Chondrocyte (in vitro differentiated cells): ENCODE measurements at regions not wholly inside any gene's neighbourhood (a gene's known extent, or its start where the extent isn't known, plus 50 kb on each side); places are given as distances from the start of the nearest gene placed in this dataset.

ENCODE experiments used
- DNase-seq: peaks from one replicate; pipeline ENCODE4 v3.0.0; 2021; ENCODE audit warnings: mixed read lengths, low spot score
- H3K27ac Mint-ChIP-seq: one replicate; pipeline ENCODE4 v1.8.0; 2021; ENCODE audit warnings: mild to moderate bottlenecking, moderate library complexity, mixed read lengths; ENCODE audit not compliant: unreplicated experiment
- H3K27me3 Mint-ChIP-seq: 2 replicates; pipeline ENCODE4 v1.8.0; 2021; ENCODE audit warnings: low read depth, mixed read lengths
- H3K36me3 Mint-ChIP-seq: 2 replicates; pipeline ENCODE4 v1.8.0; 2021; ENCODE audit warnings: low read depth, mixed read lengths
- H3K4me1 Mint-ChIP-seq: 2 replicates; pipeline ENCODE4 v1.8.0; 2021; ENCODE audit warnings: low read depth, mild to moderate bottlenecking, mixed read lengths
- H3K4me3 Mint-ChIP-seq: one replicate; pipeline ENCODE4 v1.8.0; 2021; ENCODE audit warnings: mild to moderate bottlenecking, moderate library complexity, mixed read lengths; ENCODE audit not compliant: unreplicated experiment
- H3K9me3 Mint-ChIP-seq: 2 replicates; pipeline ENCODE4 v1.8.0; 2021; ENCODE audit warnings: low read depth, mixed read lengths
- CTCF ChIP-seq: fragments of 200-600 bp; sonication (generic); IDR thresholded peaks from 2 replicates; pipeline ENCODE4 v1.5.0; 2021; ENCODE audit warnings: antibody characterized with exemption, mild to moderate bottlenecking, moderate library complexity

- Mint-ChIP-seq H3K4me1 (no peaks in the 10 kb centered on the region), H3K36me3 (peaks cover under 1% of the 10 kb centered on the region), H3K27ac (no peak overlapping the region), H3K4me3 (no peak overlapping the region), H3K9me3 (peaks cover 5% of the 10 kb centered on the region), H3K27me3 (peaks cover 9% of the 10 kb centered on the region)
- TF ChIP-seq CTCF: no peak
- no peak for DNase-seq
These were observed 86.9 kb downstream of the LRRC30 start for GRCh38 chr18:7317804-7318231.

- peaks cover 14% of the 10 kb centered on the region for H3K27me3 Mint-ChIP-seq
- H3K4me3 Mint-ChIP-seq: no peak overlapping the region
- TF ChIP-seq CTCF: no peak
- no peak for DNase-seq
- H3K9me3 Mint-ChIP-seq: no peaks in the 10 kb centered on the region
- no peaks in the 10 kb centered on the region for H3K36me3 Mint-ChIP-seq
- H3K27ac Mint-ChIP-seq: no peak overlapping the region
- H3K4me1 Mint-ChIP-seq: no peaks in the 10 kb centered on the region
These were observed 88.3 kb downstream of the LRRC30 start for GRCh38 chr18:7319161-7319560.

GRCh38 chr18:7321831-7322230 is 90.9 kb downstream of the LRRC30 start:
- Mint-ChIP-seq H3K9me3 (no peaks in the 10 kb centered on the region), H3K27me3 (peaks cover 14% of the 10 kb centered on the region), H3K27ac (no peak overlapping the region), H3K36me3 (no peaks in the 10 kb centered on the region), H3K4me3 (no peak overlapping the region), H3K4me1 (no peaks in the 10 kb centered on the region)
- TF ChIP-seq CTCF: no peak
- DNase-seq: no peak

- Mint-ChIP-seq H3K9me3 (no peaks in the 10 kb centered on the region), H3K27ac (no peak overlapping the region), H3K4me3 (no peak overlapping the region), H3K27me3 (peaks cover 14% of the 10 kb centered on the region), H3K36me3 (no peaks in the 10 kb centered on the region), H3K4me1 (no peaks in the 10 kb centered on the region)
- no peak for DNase-seq
- TF ChIP-seq CTCF: no peak
These were observed 92.1 kb downstream of the LRRC30 start for GRCh38 chr18:7322817-7323485.

- Mint-ChIP-seq H3K27me3 (peaks cover 14% of the 10 kb centered on the region), H3K4me3 (no peak overlapping the region), H3K36me3 (no peaks in the 10 kb centered on the region), H3K9me3 (no peaks in the 10 kb centered on the region), H3K27ac (no peak overlapping the region), H3K4me1 (peaks cover 2% of the 10 kb centered on the region)
- no peak for TF ChIP-seq CTCF
- DNase-seq: no peak
These were observed 94.2 kb downstream of the LRRC30 start for GRCh38 chr18:7325126-7325430.
